ENCODE measurements at regions not wholly inside any gene's neighbourhood (a gene's known extent, or its start where the extent isn't known, plus 50 kb on each side); places are given as distances from the start of the nearest gene placed in this dataset.

- TF ChIP-seq, protein P1, sequence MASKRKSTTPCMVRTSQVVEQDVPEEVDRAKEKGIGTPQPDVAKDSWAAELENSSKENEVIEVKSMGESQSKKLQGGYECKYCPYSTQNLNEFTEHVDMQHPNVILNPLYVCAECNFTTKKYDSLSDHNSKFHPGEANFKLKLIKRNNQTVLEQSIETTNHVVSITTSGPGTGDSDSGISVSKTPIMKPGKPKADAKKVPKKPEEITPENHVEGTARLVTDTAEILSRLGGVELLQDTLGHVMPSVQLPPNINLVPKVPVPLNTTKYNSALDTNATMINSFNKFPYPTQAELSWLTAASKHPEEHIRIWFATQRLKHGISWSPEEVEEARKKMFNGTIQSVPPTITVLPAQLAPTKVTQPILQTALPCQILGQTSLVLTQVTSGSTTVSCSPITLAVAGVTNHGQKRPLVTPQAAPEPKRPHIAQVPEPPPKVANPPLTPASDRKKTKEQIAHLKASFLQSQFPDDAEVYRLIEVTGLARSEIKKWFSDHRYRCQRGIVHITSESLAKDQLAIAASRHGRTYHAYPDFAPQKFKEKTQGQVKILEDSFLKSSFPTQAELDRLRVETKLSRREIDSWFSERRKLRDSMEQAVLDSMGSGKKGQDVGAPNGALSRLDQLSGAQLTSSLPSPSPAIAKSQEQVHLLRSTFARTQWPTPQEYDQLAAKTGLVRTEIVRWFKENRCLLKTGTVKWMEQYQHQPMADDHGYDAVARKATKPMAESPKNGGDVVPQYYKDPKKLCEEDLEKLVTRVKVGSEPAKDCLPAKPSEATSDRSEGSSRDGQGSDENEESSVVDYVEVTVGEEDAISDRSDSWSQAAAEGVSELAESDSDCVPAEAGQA (IDR thresholded peaks at IDR 0.05; ENCODE audit: low read depth): no peak
- TF ChIP-seq, protein P1 (CRISPR knock-in tag; IDR thresholded peaks at IDR 0.05; ENCODE audit: borderline replicate concordance): no peak
- TF ChIP-seq ZNF501 (CRISPR knock-in tag; IDR thresholded peaks at IDR 0.05): peak; percentile 65; the same call in 1 of the 2 replicates
- TF ChIP-seq TBP (CRISPR knock-in tag; IDR thresholded peaks at IDR 0.05): no peak
- TF ChIP-seq ZNF282 (IDR thresholded peaks at IDR 0.05; ENCODE audit: partially characterized antibody): no peak
- no peak for TF ChIP-seq ZBTB1 (CRISPR knock-in tag; IDR thresholded peaks at IDR 0.05; ENCODE audit: borderline replicate concordance)
- TF ChIP-seq, protein P2, sequence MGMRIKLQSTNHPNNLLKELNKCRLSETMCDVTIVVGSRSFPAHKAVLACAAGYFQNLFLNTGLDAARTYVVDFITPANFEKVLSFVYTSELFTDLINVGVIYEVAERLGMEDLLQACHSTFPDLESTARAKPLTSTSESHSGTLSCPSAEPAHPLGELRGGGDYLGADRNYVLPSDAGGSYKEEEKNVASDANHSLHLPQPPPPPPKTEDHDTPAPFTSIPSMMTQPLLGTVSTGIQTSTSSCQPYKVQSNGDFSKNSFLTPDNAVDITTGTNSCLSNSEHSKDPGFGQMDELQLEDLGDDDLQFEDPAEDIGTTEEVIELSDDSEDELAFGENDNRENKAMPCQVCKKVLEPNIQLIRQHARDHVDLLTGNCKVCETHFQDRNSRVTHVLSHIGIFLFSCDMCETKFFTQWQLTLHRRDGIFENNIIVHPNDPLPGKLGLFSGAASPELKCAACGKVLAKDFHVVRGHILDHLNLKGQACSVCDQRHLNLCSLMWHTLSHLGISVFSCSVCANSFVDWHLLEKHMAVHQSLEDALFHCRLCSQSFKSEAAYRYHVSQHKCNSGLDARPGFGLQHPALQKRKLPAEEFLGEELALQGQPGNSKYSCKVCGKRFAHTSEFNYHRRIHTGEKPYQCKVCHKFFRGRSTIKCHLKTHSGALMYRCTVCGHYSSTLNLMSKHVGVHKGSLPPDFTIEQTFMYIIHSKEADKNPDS (CRISPR knock-in tag; IDR thresholded peaks at IDR 0.05): no peak
- TF ChIP-seq NR2F6 (IDR thresholded peaks at IDR 0.05): no peak
- TF ChIP-seq NR2F6 (CRISPR knock-in tag; IDR thresholded peaks at IDR 0.05): no peak; the same call in 1 of the 2 replicates
- no peak for TF ChIP-seq XBP1 (CRISPR knock-in tag; IDR thresholded peaks at IDR 0.05)
- no peak for TF ChIP-seq MYPOP (CRISPR knock-in tag; IDR thresholded peaks at IDR 0.05)
- TF ChIP-seq MLLT10 (CRISPR knock-in tag; IDR thresholded peaks at IDR 0.05): no peak
- no peak for TF ChIP-seq ZNF800 (CRISPR knock-in tag; IDR thresholded peaks at IDR 0.05)
- TF ChIP-seq, protein P3, sequence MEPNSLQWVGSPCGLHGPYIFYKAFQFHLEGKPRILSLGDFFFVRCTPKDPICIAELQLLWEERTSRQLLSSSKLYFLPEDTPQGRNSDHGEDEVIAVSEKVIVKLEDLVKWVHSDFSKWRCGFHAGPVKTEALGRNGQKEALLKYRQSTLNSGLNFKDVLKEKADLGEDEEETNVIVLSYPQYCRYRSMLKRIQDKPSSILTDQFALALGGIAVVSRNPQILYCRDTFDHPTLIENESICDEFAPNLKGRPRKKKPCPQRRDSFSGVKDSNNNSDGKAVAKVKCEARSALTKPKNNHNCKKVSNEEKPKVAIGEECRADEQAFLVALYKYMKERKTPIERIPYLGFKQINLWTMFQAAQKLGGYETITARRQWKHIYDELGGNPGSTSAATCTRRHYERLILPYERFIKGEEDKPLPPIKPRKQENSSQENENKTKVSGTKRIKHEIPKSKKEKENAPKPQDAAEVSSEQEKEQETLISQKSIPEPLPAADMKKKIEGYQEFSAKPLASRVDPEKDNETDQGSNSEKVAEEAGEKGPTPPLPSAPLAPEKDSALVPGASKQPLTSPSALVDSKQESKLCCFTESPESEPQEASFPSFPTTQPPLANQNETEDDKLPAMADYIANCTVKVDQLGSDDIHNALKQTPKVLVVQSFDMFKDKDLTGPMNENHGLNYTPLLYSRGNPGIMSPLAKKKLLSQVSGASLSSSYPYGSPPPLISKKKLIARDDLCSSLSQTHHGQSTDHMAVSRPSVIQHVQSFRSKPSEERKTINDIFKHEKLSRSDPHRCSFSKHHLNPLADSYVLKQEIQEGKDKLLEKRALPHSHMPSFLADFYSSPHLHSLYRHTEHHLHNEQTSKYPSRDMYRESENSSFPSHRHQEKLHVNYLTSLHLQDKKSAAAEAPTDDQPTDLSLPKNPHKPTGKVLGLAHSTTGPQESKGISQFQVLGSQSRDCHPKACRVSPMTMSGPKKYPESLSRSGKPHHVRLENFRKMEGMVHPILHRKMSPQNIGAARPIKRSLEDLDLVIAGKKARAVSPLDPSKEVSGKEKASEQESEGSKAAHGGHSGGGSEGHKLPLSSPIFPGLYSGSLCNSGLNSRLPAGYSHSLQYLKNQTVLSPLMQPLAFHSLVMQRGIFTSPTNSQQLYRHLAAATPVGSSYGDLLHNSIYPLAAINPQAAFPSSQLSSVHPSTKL (CRISPR knock-in tag; IDR thresholded peaks at IDR 0.05): peak; percentile 9; the same call in 1 of the 2 replicates
Observed at GRCh38 chr16:85396879-85397871, 215.9 kb upstream of the GSE1 start (continued).
